Ovary (tissue), 3 donors: ENCODE measurements at regions not wholly inside any gene's neighbourhood (a gene's known extent, or its start where the extent isn't known, plus 50 kb on each side); places are given as distances from the start of the nearest gene placed in this dataset.

Experiments
- CTCF ChIP-seq, 3 donors: fragments of 450-650 bp in 2 of 3; fragments of 200-600 bp in 1 of 3; IDR thresholded peaks; one replicate each; pipeline versions ENCODE4 v1.5.1 to v1.8.0; 2016 to 2022; ENCODE audit warnings: antibody characterized with exemption in 3 of 3, mild to moderate bottlenecking in 1 of 3
- POLR2A ChIP-seq: fragments of 450-650 bp; IDR thresholded peaks from one replicate; pipeline ENCODE4 v1.6.1; 2017; ENCODE audit warnings: antibody characterized with exemption, mild to moderate bottlenecking, moderate library complexity
- donor health status: DM: no; HTN: no; CAD: no.

GRCh38 chr2:187008111-187008510 is 159.1 kb upstream of the ZSWIM2 start:
- no peak for TF ChIP-seq CTCF (IDR thresholded peaks at IDR 0.05)
- no peak for TF ChIP-seq POLR2A
